ENCODE measurements at regions not wholly inside any gene's neighbourhood (a gene's known extent, or its start where the extent isn't known, plus 50 kb on each side); places are given as distances from the start of the nearest gene placed in this dataset.
"Not testable (repeated sequence)": the region's sequence is repeated elsewhere in the genome, so short reads cannot be mapped to it uniquely, and the experiment has no call there.

DNA sequence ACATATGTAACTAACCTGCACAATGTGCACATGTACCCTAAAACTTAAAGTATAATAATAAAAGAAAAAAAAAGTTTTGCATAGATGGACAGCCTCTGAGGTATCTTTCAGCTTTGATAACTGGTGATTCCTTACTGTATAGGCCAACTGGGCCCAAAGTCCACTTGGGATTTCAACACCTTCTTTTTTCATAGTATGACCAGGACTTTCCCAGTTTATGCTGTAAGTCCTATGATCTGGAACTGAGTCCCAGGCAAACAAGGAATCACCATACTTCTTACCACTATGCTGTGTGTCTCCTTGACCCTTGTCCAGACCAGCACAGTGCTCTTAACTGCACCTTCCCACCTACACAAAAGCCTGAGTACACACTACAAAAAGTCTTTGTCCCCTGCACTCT, 205.1 kb upstream of the RBBP8 start:
- H3K4me3 ChIP-seq (ENCODE audit: low read depth, low read length), result no peak overlapping the region

DNA sequence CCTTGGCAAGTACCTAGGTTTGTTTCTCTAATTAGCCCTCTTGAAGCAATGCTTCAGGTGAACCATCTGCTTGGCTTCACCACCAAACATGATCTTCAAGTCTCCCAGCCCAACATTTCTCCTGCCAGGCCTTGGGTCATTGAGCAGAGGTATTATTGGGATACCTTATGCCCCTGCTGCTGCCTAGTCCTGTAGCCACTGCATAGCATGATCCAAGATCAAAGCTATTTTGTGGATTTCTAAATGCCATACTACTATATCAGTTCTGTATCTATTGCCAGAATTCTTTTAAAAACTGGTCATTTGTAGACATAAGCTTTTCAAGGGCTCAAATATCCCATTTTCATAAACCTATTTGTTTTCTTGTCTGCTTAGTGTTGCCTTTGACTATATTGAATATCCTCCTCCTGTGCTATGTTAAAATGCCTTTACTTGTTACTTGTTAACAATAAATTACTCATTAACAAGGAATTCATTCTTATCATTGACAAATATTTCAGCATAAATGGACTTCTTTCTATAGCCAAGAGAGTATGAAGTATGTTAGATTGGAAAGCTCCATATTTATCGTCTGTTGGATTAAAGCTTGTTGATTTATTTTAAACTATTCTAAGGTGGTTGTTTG, 204.5 kb upstream of the RBBP8 start:
- H3K4me3 ChIP-seq (ENCODE audit: low read depth, low read length), result no peak overlapping the region

DNA sequence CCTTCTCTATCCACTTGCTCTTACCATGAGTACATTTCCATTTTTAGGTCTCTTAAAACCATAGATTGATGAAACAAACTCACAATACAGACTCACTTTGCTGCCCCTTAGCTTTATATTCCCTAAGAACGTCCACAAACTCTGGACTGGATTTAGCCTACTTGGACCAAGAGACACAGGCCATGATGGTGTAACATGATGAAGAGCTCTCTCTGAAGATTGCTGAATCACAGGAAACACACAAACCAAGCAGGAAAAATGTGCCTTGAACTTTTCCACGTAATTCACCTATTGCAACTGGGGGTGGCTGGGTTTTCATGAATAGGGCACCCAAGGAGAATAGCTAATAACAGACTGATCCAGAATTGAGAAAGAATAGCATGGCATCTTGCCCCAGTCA, 201.7 kb upstream of the RBBP8 start:
- H3K4me3 ChIP-seq (ENCODE audit: low read depth, low read length), result no peak overlapping the region

DNA sequence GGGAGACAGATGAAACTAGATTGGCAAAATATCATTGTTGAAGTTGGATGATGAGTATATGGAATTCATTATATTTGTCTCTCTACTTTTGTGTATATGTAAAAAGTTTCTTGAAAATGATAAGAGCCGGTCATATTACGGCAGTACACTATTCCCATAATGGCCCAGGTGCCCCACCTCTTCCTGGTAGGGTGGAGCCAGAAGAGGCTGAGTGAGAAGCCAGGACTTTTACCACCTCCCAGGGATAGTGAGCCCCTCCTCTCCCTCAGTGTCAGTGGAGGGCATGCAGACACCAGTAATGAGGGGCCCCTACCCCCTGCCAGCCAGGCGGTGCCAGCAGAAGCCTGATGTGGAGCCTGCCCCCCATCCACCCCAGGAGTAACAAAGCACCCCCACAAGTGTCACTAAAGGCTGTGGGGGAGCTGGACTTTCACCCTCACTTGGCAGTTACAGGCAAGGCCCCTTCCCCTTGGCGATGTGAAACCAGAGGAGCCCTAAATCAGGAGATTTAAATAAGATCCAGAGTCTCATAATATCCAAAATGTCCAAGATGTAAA, 198.9 kb upstream of the RBBP8 start:
- H3K4me3 ChIP-seq (ENCODE audit: low read depth, low read length), result no peak overlapping the region

DNA sequence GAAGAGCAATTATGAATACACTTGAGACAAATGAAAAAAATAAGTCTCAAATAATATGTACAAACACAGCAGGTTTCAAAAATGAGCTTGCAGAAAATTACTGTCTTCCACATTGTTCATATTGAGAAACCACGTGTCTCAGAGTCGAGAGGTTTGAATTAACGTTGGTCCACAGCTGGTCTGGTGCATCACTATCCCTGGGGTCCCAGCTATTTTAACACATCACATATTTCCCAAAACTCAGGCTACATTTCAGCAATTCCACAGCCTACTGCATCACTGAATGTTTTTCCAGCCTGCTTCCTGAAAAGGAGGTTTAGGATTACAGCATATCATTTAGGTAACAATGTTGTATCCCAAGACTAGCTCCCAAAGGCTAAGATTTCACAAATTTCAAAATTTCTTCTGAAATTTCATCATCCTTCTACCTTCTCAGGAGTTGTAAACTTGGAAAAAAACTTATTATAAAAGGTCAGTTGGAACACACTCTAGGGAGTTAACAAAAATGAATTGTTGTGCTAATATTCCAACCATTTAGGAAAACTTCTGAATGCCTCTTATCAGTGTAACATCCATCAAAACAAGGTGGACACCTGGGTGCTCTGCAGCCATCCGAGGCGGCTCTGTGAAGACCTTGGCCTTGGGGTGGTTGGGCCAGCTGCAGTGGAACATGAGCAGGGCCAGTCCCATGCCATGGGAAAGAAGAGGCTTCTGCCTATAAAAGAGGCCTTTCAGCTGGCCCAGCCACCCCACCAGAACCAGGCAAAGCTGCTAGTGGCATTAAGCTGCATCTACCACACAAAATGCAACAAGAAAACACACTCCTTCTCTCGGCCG, 198.1 kb upstream of the RBBP8 start:
- H3K4me3 ChIP-seq (ENCODE audit: low read depth, low read length), result no peak overlapping the region

DNA sequence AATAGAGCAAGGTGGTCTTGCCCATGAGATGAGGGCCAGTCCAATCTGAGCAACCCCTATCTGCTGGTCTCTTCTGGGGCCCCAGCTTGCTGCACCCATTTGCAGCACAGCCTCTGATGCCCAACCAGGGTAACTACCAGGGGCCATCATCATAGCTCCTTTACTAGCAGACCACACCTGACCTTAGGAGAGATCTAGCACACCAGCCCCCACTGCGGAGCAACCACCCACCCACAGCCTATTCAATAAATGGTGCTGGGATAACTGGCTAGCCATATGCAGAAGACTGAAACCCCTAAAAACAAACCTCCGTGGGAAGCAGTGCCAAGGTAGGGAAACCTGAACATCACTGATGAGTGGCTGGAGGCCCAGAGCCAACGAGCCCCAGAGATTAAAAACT, 196.1 kb upstream of the RBBP8 start:
- H3K4me3 ChIP-seq (ENCODE audit: low read depth, low read length), result no peak overlapping the region

DNA sequence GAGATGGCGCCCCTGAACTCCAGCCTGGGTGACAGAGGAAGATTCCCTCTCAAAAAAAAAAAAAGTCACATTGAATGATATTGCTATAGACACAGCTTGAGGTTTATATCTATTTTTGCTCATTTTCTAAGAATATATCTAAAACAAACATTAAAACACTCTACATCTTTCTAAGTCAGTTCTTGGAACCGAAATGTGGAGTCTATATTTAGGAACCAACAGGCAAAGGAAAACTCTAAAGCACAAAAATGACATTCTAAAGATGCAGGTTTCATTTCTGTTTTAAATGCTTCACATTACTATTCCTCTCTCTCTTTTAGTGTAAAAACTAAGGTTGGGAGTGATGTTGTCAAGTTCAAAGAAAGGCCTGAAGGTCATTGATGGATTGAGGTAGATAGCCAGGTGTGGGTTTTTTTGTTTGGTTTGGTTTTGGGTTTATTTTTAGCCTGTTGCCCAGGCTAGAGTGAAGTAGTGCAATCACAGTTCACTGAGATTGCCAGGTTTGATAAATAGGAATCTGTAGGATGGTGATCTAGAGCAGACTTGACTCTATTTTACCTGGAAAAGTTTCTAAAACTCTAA, 194.0 kb upstream of the RBBP8 start:
- no peak overlapping the region for H3K4me3 ChIP-seq (ENCODE audit: low read depth, low read length)

DNA sequence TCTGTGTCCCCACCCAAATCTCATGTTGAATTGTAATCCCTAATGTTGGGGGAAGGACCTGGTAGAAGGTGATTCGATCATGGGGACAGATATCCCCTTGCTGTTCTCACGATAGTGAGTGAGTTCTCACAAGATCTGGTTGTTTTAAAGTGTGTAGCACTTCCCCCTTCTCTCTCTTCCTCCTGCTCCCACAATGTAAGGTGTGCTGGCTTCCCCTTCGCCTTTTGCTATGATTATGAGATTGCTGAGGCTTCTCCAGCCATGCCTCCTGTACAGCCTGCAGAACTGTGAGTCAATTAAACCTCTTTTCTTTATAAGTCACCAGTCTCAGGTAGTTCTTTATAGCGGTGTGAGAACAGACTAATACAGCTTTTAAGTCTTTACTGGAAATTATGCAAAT, 193.3 kb upstream of the RBBP8 start:
- no peak overlapping the region for H3K4me3 ChIP-seq (ENCODE audit: low read depth, low read length)

DNA sequence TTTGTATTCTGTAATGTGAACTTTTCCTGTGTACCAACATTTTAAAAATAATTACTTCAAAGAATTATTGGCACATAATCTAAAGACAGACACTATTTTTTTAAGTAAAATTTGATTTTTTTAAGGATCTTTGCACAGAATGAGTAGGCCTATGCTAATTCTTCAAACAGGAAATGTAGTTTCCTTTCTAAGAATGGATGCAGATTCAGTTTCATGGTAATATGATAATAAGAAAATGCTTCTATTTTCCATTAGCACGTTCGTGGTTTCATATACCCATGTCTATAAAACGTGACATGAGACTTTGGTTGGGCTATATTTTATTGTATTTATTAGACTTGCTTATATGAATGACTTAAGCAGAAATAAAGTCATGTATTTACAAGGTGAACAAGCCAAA, 191.8 kb upstream of the RBBP8 start:
- H3K4me3 ChIP-seq (ENCODE audit: low read depth, low read length), result no peak overlapping the region

DNA sequence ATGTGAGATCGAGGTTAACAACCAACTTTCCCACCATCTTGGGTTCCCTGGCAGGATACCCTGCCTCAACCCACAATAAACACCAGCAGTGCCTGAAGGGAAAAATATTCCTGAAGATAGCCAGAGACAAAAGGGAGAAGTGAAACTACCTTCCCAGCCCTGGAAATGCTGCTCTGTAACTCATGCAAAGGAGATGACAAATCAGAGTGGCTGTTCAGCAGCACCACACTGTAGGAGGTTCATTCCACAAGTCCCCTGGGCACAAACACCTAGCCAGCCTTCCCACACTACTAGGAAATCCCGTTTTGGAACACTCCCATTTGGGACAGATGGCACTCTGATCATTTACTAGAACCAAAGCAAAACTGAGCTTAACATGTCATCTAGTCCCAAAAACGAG, 190.7 kb upstream of the RBBP8 start:
- H3K4me3 ChIP-seq (ENCODE audit: low read depth, low read length), result no peak overlapping the region

DNA sequence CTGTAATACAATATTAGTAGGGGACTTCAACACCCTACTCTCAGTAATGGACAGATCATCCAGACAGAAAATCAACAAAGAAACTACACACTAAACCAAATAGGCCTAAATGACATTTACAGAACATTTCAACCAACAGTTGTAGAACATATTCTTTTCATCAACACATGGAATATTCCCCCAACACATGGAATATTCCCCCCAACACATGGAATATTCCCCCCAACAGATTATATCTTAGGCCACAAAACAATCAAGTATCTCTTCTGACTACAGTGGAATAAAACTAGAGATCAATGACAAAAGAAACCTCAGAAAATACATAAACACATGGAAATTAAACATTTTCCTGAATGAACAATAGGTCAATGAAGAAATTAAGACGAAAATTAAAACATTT, 187.2 kb upstream of the RBBP8 start:
- H3K4me3 ChIP-seq (ENCODE audit: low read depth, low read length), result no peak overlapping the region

DNA sequence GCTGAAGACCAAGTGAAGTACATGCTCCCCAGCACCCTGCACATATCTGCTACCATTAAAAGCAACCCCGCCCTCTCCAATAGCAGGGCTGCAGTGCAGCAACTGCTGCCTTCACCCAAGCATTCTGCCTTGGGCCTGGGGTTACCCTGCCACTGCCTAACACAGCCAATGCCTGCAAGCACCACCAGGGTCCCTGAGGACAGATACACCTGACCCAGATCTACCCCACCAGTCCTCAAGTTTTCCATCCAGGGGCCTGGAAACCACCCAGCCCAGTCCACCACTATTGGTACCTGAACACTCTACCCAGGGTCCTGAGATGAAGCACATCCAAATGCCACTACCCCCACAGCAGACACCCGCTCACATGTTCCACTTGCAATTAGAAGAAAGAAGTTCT, 181.1 kb upstream of the RBBP8 start:
- H3K4me3 ChIP-seq (ENCODE audit: low read depth, low read length), result no peak overlapping the region

DNA sequence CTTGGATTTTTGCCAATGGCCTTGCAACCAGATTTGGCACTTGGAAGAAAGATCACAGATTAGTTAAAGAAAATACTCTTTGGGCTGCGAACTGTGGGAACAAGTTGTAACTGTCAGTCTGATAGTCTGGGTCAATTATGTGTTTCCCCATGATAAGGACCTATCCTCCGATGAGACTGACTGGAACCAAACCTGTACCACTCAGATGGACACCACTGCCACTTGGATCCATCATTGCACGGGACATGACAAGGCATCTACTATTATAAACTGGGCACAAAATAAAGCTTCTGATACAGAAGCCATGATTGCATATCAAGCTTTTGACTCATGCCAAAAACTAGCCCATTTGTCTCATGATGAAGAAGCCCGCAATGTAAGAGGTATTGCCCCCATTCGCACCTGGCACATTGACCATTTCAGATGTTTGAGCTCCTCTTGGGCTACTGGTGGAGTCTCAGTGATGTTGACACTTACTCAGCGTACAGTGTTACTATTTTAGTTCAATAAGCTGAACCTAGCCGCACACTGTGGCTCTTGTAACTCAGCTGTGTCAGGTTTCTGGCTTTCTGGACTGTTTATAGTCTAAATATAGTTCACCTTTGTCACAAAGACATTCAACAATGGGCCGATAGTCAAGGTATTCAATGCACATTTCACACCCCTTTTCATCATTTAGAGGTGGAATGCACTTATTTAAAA, 179.8 kb upstream of the RBBP8 start:
- H3K4me3 ChIP-seq (ENCODE audit: low read depth, low read length), result no peak overlapping the region

DNA sequence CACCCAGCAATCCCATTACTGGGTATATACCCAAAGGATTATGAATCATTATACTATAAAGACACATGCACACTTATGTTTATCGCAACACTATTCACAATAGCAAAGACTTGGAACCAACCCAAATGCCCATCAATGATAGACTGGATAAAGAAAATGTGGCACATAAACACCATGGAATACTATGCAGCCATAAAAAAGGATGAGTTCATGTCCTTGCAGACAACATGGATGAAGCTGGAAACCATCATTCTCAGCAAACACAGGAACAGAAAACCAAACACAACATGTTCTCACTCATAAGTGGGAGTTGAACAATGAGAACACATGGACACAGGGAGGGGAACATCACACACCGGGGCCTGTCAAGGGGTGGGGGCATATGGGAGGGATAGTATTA, 169.1 kb upstream of the RBBP8 start:
- H3K4me3 ChIP-seq (ENCODE audit: low read depth, low read length), result not testable (repeated sequence)

DNA sequence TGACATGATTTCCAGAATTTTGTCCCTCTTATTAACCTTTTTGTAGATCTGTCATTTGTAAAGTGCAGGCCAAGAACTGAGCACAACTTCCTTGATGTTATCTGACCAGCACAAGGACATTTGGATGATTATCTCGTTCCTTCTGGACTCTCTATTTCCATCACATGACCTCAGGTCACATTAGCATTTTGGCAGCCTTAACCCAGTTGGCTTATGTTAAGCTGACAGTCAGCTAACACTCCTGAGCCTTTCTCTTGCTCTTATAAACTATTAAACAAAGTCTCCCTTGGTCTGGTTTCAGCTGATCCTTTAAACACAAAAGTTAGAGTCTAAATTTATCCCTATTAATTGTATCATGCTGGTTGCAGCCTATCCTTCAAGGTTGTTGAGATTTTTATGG, 167.2 kb upstream of the RBBP8 start:
- H3K4me3 ChIP-seq (ENCODE audit: low read depth, low read length), result no peak overlapping the region

DNA sequence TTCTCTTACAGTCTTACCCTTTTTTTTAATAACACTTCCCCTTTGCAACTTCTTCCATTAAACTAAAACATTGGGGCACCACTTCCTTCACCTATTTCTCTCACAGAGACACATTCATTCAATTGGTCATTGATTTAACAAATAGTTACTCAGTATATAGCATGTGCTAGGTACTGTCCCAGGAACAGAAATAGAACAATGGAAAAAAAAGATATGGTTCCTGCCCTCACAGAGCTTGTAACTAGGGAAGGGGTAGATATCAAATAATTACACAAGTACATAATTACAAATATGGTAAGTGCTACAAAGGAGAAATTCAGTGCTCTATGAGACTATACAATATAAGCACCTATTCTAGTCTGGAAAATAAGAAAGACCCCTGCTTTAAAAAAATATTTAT, 165.5 kb upstream of the RBBP8 start:
- H3K4me3 ChIP-seq (ENCODE audit: low read depth, low read length), result no peak overlapping the region

DNA sequence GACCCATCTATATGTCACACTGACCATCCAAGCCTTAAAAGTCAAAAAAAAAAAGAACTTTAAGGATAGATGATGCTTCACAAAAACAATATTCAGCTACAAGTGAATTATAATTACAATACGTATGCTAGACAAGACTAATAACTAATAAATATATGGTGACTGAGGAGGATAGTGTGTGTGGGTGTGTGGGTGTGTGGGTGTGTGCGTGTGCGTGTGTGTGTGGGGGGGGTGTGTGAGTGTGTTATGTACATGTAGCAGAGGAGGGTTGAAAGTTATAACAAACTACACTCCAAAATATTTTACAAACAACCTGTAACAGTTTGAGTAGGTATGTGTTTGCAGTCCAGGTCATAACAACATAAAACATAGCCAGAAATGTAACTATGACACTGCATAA, 159.2 kb upstream of the RBBP8 start:
- H3K4me3 ChIP-seq (ENCODE audit: low read depth, low read length), result no peak overlapping the region

DNA sequence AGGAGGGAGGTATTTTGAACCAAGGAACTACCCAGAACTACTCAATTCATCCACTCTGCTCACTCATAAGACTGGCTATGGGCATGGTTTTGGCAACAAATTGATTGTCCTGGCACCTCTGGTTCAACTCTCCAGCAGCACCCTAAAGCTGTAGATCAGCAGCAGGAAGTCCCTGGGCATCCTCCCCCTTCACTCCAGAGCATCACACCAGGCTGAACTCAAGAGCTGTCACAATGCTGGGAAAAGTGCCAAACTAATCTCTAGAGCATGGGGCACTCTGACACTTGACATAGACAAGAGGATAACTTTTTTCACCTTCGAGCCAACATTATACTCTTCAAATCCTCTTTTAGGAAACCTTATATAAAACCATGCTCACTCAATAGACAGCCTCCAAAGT, 154.1 kb upstream of the RBBP8 start:
- no peak overlapping the region for H3K4me3 ChIP-seq (ENCODE audit: low read depth, low read length)

DNA sequence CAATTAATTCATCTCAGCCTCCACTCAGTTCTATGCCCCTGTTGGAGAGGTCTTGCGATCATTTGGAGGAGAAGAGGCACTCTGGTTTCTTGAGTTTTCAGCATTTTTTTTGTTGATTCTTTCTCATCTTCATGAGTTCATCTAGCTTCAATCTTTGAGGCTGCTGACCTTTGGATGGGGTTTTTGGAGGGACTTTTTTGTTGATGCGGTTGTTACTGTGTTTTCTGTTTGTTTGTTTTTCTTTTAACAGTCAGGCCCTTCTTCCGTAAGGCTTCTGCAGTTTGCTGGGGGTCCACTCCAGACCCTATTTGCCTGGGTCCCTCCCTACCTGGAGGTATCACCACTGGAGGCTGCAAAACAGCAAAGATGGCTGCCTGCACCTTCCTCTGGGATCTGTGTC, 149.9 kb upstream of the RBBP8 start:
- no peak overlapping the region for H3K4me3 ChIP-seq (ENCODE audit: low read depth, low read length)

DNA sequence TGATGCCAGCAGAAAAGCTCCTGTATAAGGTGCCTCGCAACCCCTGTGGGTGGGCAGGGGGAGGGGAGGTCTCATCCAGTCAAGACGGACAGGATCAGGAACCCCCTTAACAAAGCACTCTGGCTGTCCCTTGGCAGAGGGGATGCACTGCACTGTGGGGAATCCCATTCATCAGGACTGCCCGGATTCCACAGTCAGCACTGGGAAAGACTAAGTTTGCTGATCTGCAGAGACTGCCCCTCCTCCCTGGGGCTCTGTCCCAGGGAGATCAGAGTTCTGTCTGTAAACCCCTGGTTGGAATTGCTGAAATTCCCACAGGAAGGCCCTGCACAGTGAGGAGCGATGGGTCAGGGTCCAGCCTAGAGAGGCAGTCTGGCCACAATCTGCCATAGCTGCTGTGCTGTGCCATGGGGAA, 149.5 kb upstream of the RBBP8 start:
- H3K4me3 ChIP-seq (ENCODE audit: low read depth, low read length), result no peak overlapping the region

DNA sequence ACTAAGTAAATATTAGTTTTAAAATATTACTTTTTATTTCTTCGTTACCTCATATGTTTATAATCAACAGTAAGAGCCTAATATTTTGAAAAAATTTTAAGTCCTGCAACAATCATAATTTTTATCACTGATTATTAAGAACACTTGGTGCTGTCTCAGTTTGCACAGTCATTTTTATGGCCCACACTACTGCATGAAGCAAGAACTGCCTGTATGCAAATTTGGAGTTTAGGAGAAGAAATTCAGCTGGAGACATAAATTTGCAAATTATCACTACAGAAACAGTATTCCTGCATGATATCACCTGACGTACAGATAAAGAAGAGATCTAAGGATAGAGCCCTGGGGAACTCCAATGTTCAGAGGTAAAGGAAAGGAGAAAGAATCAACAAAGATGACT, 144.1 kb upstream of the RBBP8 start:
- no peak overlapping the region for H3K4me3 ChIP-seq (ENCODE audit: low read depth, low read length)

DNA sequence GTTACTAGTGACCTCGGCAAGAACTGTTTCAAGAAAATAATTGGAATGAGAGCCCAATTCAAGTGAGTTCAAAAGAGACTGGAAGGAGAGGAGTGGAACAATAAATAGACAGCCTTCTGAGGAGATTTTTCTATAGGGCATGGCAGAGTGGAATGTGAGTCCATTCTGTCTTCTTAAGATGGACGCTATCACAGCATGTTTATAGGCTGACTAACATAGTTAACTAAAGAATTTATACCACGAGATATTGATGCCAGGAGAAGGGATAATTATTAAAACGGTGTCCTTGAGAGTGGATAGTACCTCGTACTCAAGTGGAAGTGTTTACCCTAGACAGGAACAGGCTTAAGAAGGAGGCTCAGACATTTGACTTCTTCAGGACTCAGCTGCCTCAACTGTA, 143.5 kb upstream of the RBBP8 start:
- no peak overlapping the region for H3K4me3 ChIP-seq (ENCODE audit: low read depth, low read length)

All from iPS-11a (cell line).